T-helper 9 cell (primary cell): ENCODE measurements at regions not wholly inside any gene's neighbourhood (a gene's known extent, or its start where the extent isn't known, plus 50 kb on each side); places are given as distances from the start of the nearest gene placed in this dataset.

ENCODE experiments used
- DNase-seq: peaks from one replicate; pipeline ENCODE4 v3.0.0-alpha.2; 2020

GRCh38 chr6:40056865-40057264 is 122.6 kb upstream of the MOCS1 start:
- no peak for DNase-seq

GRCh38 chr6:40054602-40055001 is 120.3 kb upstream of the MOCS1 start:
- no peak for DNase-seq

GRCh38 chr6:40054186-40054585 is 119.9 kb upstream of the MOCS1 start:
- DNase-seq: no peak

GRCh38 chr6:40049128-40049527 is 114.9 kb upstream of the MOCS1 start:
- DNase-seq: no peak

- DNase-seq: no peak
These were observed 109.9 kb upstream of the MOCS1 start for GRCh38 chr6:40044196-40044595.

- no peak for DNase-seq
These were observed 108.0 kb upstream of the MOCS1 start for GRCh38 chr6:40042232-40042631.

- no peak for DNase-seq
These were observed 104.8 kb upstream of the MOCS1 start for GRCh38 chr6:40039042-40039441.

GRCh38 chr6:40038626-40039025 is 104.4 kb upstream of the MOCS1 start:
- DNase-seq: no peak

GRCh38 chr6:40037271-40037670 is 103.0 kb upstream of the MOCS1 start:
- no peak for DNase-seq

GRCh38 chr6:40036186-40036585 is 101.9 kb upstream of the MOCS1 start:
- DNase-seq: no peak

- DNase-seq: no peak
These were observed 94.2 kb upstream of the MOCS1 start for GRCh38 chr6:40028449-40028848.

- no peak for DNase-seq
These were observed 88.6 kb upstream of the MOCS1 start for GRCh38 chr6:40022867-40023266.

- DNase-seq: no peak
These were observed 85.9 kb upstream of the MOCS1 start for GRCh38 chr6:40020166-40020565.

GRCh38 chr6:40015530-40015929 is 81.3 kb upstream of the MOCS1 start:
- DNase-seq: no peak

GRCh38 chr6:40011844-40012243 is 77.6 kb upstream of the MOCS1 start:
- no peak for DNase-seq

- no peak for DNase-seq
These were observed 66.8 kb upstream of the MOCS1 start for GRCh38 chr6:40000964-40001515.

GRCh38 chr6:39999006-39999867 is 65.0 kb upstream of the MOCS1 start:
- DNase-seq: no peak

- no peak for DNase-seq
These were observed 63.9 kb upstream of the MOCS1 start for GRCh38 chr6:39998126-39998525.

- no peak for DNase-seq
These were observed 62.9 kb upstream of the MOCS1 start for GRCh38 chr6:39997101-39997635.

GRCh38 chr6:39995633-39996032 is 61.4 kb upstream of the MOCS1 start:
- DNase-seq: no peak

GRCh38 chr6:39992861-39993622 is 58.8 kb upstream of the MOCS1 start:
- no peak for DNase-seq
